GM12874 (cell line): ENCODE measurements at regions not wholly inside any gene's neighbourhood (a gene's known extent, or its start where the extent isn't known, plus 50 kb on each side); places are given as distances from the start of the nearest gene placed in this dataset.

Experiments
- TF ChIP-seq, protein P1 (sequence below): IDR thresholded peaks from 2 replicates; pipeline ENCODE4 v1.5.1; 2011; ENCODE audit warnings: low read depth, mild to moderate bottlenecking, control low read depth, low read length, moderate library complexity; ENCODE audit not compliant: insufficient read depth

- TF ChIP-seq, protein P1, sequence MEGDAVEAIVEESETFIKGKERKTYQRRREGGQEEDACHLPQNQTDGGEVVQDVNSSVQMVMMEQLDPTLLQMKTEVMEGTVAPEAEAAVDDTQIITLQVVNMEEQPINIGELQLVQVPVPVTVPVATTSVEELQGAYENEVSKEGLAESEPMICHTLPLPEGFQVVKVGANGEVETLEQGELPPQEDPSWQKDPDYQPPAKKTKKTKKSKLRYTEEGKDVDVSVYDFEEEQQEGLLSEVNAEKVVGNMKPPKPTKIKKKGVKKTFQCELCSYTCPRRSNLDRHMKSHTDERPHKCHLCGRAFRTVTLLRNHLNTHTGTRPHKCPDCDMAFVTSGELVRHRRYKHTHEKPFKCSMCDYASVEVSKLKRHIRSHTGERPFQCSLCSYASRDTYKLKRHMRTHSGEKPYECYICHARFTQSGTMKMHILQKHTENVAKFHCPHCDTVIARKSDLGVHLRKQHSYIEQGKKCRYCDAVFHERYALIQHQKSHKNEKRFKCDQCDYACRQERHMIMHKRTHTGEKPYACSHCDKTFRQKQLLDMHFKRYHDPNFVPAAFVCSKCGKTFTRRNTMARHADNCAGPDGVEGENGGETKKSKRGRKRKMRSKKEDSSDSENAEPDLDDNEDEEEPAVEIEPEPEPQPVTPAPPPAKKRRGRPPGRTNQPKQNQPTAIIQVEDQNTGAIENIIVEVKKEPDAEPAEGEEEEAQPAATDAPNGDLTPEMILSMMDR = no peak
Observed at GRCh38 chr12:19054035-19054434, 75.5 kb upstream of the PLEKHA5 start.

GRCh38 chr12:19055589-19055988 lies 73.9 kb upstream of the PLEKHA5 start:
- TF ChIP-seq, protein P1 = no peak

GRCh38 chr12:19058235-19059021 lies 71.1 kb upstream of the PLEKHA5 start:
- TF ChIP-seq, protein P1 = no peak

DNA sequence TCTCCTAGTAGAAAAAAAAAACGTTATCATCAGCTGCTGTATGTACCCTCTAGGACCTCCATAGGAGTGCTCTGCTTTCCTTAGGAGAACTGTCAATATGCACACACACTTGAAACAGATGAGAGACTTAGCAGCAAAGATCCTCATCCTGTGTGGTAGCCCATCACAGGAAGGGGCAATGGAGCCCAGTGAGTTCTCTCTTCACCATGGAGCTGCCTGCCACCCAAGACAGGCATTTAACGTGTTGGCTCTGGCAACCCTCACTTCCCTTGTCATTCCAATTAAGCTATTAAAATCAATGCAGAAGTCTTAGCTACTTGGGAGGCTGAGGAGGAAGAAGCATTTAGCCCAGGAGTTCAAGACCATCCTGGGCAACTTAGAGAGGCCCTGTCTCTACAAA lies 64.8 kb upstream of the PLEKHA5 start:
- TF ChIP-seq, protein P1 = no peak

- TF ChIP-seq, protein P1 = no peak
Observed at GRCh38 chr12:19065223-19065622, 64.3 kb upstream of the PLEKHA5 start.

- TF ChIP-seq, protein P1 = no peak
Observed at GRCh38 chr12:19065871-19066270, 63.7 kb upstream of the PLEKHA5 start.

GRCh38 chr12:19066475-19067001 lies 63.0 kb upstream of the PLEKHA5 start:
- TF ChIP-seq, protein P1 = no peak
